Neuronal stem cell (in vitro differentiated cells): ENCODE measurements at regions not wholly inside any gene's neighbourhood (a gene's known extent, or its start where the extent isn't known, plus 50 kb on each side); places are given as distances from the start of the nearest gene placed in this dataset.
"Not testable (repeated sequence)": the region's sequence is repeated elsewhere in the genome, so short reads cannot be mapped to it uniquely, and the experiment has no call there.

ENCODE experiments used
- DNase-seq: peaks from one replicate; pipeline ENCODE4 v3.0.0-alpha.2; 2013; ENCODE audit warnings: low spot score
- H2AFZ ChIP-seq: one replicate; pipeline ENCODE4 v1.6.1; 2013; ENCODE audit warnings: mild to moderate bottlenecking, low read length, inconsistent platforms
- H2AK5ac ChIP-seq: 2 replicates; pipeline ENCODE4 v1.6.1; 2013; ENCODE audit warnings: low read depth, mild to moderate bottlenecking, inconsistent platforms, low read length, moderate library complexity, mixed read lengths
- H2BK120ac ChIP-seq: 2 replicates; pipeline ENCODE4 v1.6.1; 2013; ENCODE audit warnings: low read depth, mild to moderate bottlenecking, inconsistent platforms, low read length, moderate library complexity, mixed read lengths
- H2BK12ac ChIP-seq: one replicate; pipeline ENCODE4 v1.6.1; 2013; ENCODE audit warnings: low read length, inconsistent platforms
- H2BK15ac ChIP-seq: 2 replicates; pipeline ENCODE4 v1.6.1; 2013; ENCODE audit warnings: mild to moderate bottlenecking, low read length, inconsistent platforms, mixed read lengths
- H2BK5ac ChIP-seq: one replicate; pipeline ENCODE4 v1.6.1; 2013; ENCODE audit warnings: inconsistent platforms, mild to moderate bottlenecking, low read length, moderate library complexity
- H3K14ac ChIP-seq: one replicate; pipeline ENCODE4 v1.6.1; 2013; ENCODE audit warnings: low read length, inconsistent platforms
- H3K18ac ChIP-seq: 2 replicates; pipeline ENCODE4 v1.6.1; 2013; ENCODE audit warnings: low read length, inconsistent platforms
- H3K23ac ChIP-seq: 2 replicates; pipeline ENCODE4 v1.6.1; 2013; ENCODE audit warnings: low read depth, mild to moderate bottlenecking, mixed read lengths, low read length, inconsistent platforms; ENCODE audit not compliant: poor library complexity
- H3K27ac ChIP-seq: replicated peaks from 3 replicates; pipeline ENCODE4 v1.5.1; 2013; ENCODE audit warnings: low read length, inconsistent platforms
- H3K27me3 ChIP-seq, 3 experiments: 2 replicates each; pipeline ENCODE4 v1.6.1; 2013; ENCODE audit warnings: low read length in 3 of 3, mild to moderate bottlenecking in 2 of 3, inconsistent platforms in 1 of 3, low read depth in 1 of 3, mixed read lengths in 1 of 3, moderate library complexity in 1 of 3; ENCODE audit not compliant: control insufficient read depth in 3 of 3, insufficient read depth in 3 of 3
- H3K36me3 ChIP-seq, 2 donors: replicated peaks in 1 of 2; 2 replicates each; pipeline ENCODE4 v1.6.1; 2013; ENCODE audit warnings: low read length in 2 of 2; ENCODE audit not compliant: control insufficient read depth in 2 of 2, insufficient read depth in 2 of 2
- H3K4ac ChIP-seq: 2 replicates; pipeline ENCODE4 v1.6.1; 2013; ENCODE audit warnings: inconsistent platforms, mild to moderate bottlenecking, low read length, moderate library complexity
- H3K4me1 ChIP-seq, 2 donors: 1 replicate in 1 of 2; 2 replicates in 1 of 2; pipeline ENCODE4 v1.6.1; 2013; ENCODE audit warnings: low read length in 2 of 2, low read depth in 1 of 2; ENCODE audit not compliant: control insufficient read depth in 2 of 2, insufficient read depth in 1 of 2
- H3K4me2 ChIP-seq: one replicate; pipeline ENCODE4 v1.6.1; 2013; ENCODE audit warnings: mild to moderate bottlenecking, low read length, inconsistent platforms; ENCODE audit not compliant: insufficient read depth, poor library complexity, severe bottlenecking
- H3K4me3 ChIP-seq, 2 donors: 2 replicates each; pipeline ENCODE4 v1.5.1; 2013; ENCODE audit warnings: low read length in 2 of 2, mild to moderate bottlenecking in 2 of 2, inconsistent platforms in 1 of 2, moderate library complexity in 1 of 2
- H3K79me1 ChIP-seq: one replicate; pipeline ENCODE4 v1.6.1; 2013; ENCODE audit warnings: low read depth, mild to moderate bottlenecking, inconsistent platforms, low read length, moderate library complexity
- H3K9ac ChIP-seq: one replicate; pipeline ENCODE4 v1.6.1; 2013; ENCODE audit warnings: mild to moderate bottlenecking, low read depth, low read length, inconsistent platforms; ENCODE audit not compliant: poor library complexity
- H3K9me3 ChIP-seq, 2 donors: replicated peaks in 1 of 2; 2 replicates each; pipeline versions ENCODE3 to v1.6.1; 2013; ENCODE audit warnings: low read length in 2 of 2, mild to moderate bottlenecking in 2 of 2, inconsistent platforms in 1 of 2, low read depth in 1 of 2, mixed read lengths in 1 of 2, moderate library complexity in 1 of 2; ENCODE audit not compliant: control insufficient read depth in 2 of 2, insufficient read depth in 1 of 2
- H4K8ac ChIP-seq: one replicate; pipeline ENCODE4 v1.6.1; 2013; ENCODE audit warnings: low read depth, mild to moderate bottlenecking, inconsistent platforms, low read length, moderate library complexity
- H4K91ac ChIP-seq: one replicate; pipeline ENCODE4 v1.6.1; 2013; ENCODE audit warnings: low read length, low read depth, mild to moderate bottlenecking, inconsistent platforms; ENCODE audit not compliant: poor library complexity
- WGBS, 2 donors: extraction: QIAGEN DNeasy Blood & Tissue Kit; methylation state at CpG; one replicate each; pipeline ENCODE4 v1.1.7; 2013; ENCODE audit warnings: missing lambda C conversion rate in 2 of 2, mixed read lengths in 1 of 2; ENCODE audit not compliant: insufficient read length in 2 of 2, insufficient replicate concordance in 1 of 2; ENCODE audit errors: extremely low coverage in 2 of 2; 5-methylcytosine and 5-hydroxymethylcytosine counted together

DNA sequence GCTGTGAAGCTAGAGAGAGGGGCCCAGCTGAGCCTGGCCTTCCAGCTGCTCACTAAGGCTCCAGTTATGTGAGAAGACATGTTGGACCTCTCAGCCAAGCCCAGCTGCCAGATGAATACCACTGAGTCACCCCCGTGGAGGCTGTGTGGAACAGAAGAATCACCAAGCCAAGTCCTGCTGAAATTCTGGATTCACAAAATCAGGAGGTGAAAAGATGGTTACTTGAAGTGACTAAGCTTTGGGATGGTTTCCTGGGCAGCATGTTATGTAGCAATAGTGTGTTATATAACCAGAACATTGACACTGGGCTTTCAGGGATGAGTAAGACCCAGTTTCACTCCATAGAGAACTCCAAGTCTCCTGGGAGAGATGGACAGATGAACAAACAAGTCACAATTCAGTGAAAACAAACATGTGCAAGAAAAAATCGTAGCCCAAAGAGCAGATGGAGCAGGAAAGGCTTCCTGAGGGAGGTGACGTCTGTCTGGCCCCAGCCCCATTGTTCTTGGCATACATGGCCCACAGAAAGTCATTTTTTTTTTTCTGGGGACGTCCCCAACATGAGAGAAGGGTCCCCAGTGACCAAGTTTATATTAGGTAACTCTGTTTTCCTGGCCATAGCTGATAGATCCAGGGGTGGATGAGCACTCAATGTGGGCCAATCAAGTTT is 64.1 kb upstream of the PDZD8 start:
- Histone ChIP-seq H3K9me3 (peaks cover 0 to under 1% of the 10 kb centered on the region in 2 donors), H2BK120ac (no peak overlapping the region), H3K4me3 (no peak overlapping the region), H2AK5ac (no peak overlapping the region), H2BK12ac (no peak overlapping the region), H3K18ac (no peak overlapping the region), H3K4me2 (no peak overlapping the region), H3K4ac (no peak overlapping the region), H3K79me1 (no peaks in the 10 kb centered on the region), H3K36me3 (no peaks in the 10 kb centered on the region), H4K91ac (no peak overlapping the region), H2AFZ (no peak overlapping the region), H3K14ac (no peak overlapping the region), H3K27ac (no peak overlapping the region), H2BK5ac (no peak overlapping the region), H4K8ac (no peak overlapping the region), H3K4me1 (no peaks in the 10 kb centered on the region), H3K27me3 (no peaks in the 10 kb centered on the region), H3K9ac (no peak overlapping the region), H3K23ac (no peak overlapping the region), H2BK15ac (no peak overlapping the region)
- WGBS, 2 donors = no CpG with 5 or more reads among the region's 4 CpGs
- no peak for DNase-seq

DNA sequence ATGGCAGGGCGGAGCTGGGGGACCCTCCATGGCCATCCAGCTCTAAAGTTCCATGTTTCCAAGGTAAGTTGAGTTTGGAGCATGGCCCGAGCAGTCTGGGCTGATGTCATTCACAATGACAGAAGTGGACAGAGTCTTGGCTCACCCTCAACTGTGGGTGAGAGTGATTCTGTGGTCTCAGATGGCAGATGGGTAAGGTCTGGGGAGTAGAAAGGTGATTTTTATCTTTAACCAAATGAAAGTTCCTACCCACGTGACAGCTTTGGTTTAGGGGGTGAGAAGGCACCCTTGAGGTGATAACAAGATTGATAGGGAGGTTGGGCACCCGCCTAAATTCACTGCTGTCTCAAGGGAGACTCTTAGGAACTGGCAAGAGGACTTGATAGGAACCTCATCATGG is 57.6 kb upstream of the PDZD8 start:
- H2BK5ac ChIP-seq = no peak overlapping the region
- no peak overlapping the region for H3K4me2 ChIP-seq
- no peak overlapping the region for H3K27ac ChIP-seq
- H3K27me3 ChIP-seq = no peaks in the 10 kb centered on the region
- no peak overlapping the region for H3K9ac ChIP-seq
- H3K4me1 ChIP-seq = no peaks in the 10 kb centered on the region
- H3K4ac ChIP-seq = no peak overlapping the region
- H2AK5ac ChIP-seq = no peak overlapping the region
- no peak overlapping the region for H3K18ac ChIP-seq
- H2BK15ac ChIP-seq = no peak overlapping the region
- no peak overlapping the region for H4K91ac ChIP-seq
- H3K9me3 ChIP-seq = no peaks in the 10 kb centered on the region
- WGBS, 2 donors = no CpG with 5 or more reads among the region's 4 CpGs
- no peak overlapping the region for H3K4me3 ChIP-seq
- no peak overlapping the region for H2BK120ac ChIP-seq
- no peak for DNase-seq
- no peaks in the 10 kb centered on the region for H3K36me3 ChIP-seq
- no peak overlapping the region for H2AFZ ChIP-seq
- no peak overlapping the region for H3K14ac ChIP-seq
- H2BK12ac ChIP-seq = no peak overlapping the region
- H3K79me1 ChIP-seq = peaks cover 2% of the 10 kb centered on the region
- H4K8ac ChIP-seq = no peak overlapping the region
- no peak overlapping the region for H3K23ac ChIP-seq

DNA sequence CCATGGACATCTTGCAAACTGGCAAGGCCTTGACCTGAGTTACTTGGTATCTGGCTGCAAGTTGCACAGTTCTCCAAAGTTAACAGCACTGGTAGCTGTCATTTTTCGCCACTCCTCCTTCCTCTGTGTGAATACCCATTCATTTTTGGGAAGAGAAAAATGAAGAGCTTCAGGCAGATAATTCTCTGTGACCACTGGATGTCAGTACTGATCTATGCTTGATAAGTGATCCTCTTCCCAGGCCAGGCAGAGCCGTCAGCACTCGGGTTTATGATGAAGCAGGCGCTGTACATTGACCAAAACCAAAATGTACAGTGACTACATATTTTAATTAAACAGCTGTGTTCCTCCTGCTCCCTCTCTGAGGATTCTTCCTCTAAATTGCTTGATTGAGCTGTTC is 55.9 kb upstream of the PDZD8 start:
- H3K4me2 ChIP-seq = no peak overlapping the region
- no peaks in the 10 kb centered on the region for H3K9me3 ChIP-seq
- no peak overlapping the region for H3K14ac ChIP-seq
- no peak overlapping the region for H2BK120ac ChIP-seq
- no peak overlapping the region for H3K4ac ChIP-seq
- H3K23ac ChIP-seq = no peak overlapping the region
- peaks cover 2% of the 10 kb centered on the region for H3K79me1 ChIP-seq
- H3K36me3 ChIP-seq = no peaks in the 10 kb centered on the region
- no peaks in the 10 kb centered on the region for H3K27me3 ChIP-seq
- H3K4me3 ChIP-seq = no peak overlapping the region
- no peak overlapping the region for H2AK5ac ChIP-seq
- no peak overlapping the region for H2BK12ac ChIP-seq
- H3K9ac ChIP-seq = no peak overlapping the region
- no peak overlapping the region for H3K27ac ChIP-seq
- H2BK15ac ChIP-seq = no peak overlapping the region
- no peaks in the 10 kb centered on the region for H3K4me1 ChIP-seq
- H4K8ac ChIP-seq = no peak overlapping the region
- no peak overlapping the region for H2BK5ac ChIP-seq
- no peak overlapping the region for H3K18ac ChIP-seq
- no peak for DNase-seq
- no peak overlapping the region for H4K91ac ChIP-seq
- no peak overlapping the region for H2AFZ ChIP-seq
- no CpG with 5 or more reads among the region's 4 CpGs for WGBS, 2 donors

DNA sequence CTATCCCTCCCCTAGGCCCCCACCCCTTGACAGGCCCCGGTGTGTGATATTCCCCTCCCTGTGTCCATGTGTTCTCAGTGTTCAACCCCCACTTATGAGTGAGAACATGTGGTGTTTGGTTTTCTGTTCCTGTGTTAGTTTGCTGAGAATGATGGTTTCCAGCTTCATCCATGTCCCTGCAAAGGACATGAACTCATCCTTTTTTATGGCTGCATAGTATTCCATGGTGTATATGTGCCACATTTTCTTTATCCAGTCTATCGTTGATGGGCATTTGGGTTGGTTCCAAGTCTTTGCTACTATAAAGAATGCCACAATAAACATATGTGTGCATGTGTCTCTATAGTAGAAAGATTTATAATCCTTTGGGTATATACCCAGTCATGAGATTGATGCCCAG is 55.3 kb upstream of the PDZD8 start:
- not testable (repeated sequence) for H3K79me1 ChIP-seq, H3K9ac ChIP-seq, H3K27ac ChIP-seq, H2BK15ac ChIP-seq, H2BK5ac ChIP-seq, H2BK120ac ChIP-seq, H3K14ac ChIP-seq, H2AK5ac ChIP-seq, H3K9me3 ChIP-seq, H3K4me2 ChIP-seq, H3K36me3 ChIP-seq, H3K23ac ChIP-seq, H3K18ac ChIP-seq, DNase-seq, H4K8ac ChIP-seq, H3K4me3 ChIP-seq, H4K91ac ChIP-seq, H3K4me1 ChIP-seq, H2BK12ac ChIP-seq, H3K27me3 ChIP-seq, H3K4ac ChIP-seq, H2AFZ ChIP-seq
- WGBS, 2 donors = no CpG with 5 or more reads among the region's 2 CpGs
